CD14-positive monocyte (primary cell): ENCODE measurements at regions not wholly inside any gene's neighbourhood (a gene's known extent, or its start where the extent isn't known, plus 50 kb on each side); places are given as distances from the start of the nearest gene placed in this dataset.

Experiments used
- DNase-seq, 3 donors: peaks; one replicate each; pipeline ENCODE4 v3.0.0-alpha.2; 2011 to 2022
- H2AFZ ChIP-seq: 2 replicates; pipeline ENCODE4 v1.6.0; 2012; ENCODE audit warnings: mild to moderate bottlenecking, low read depth, low read length, inconsistent platforms; ENCODE audit not compliant: insufficient read depth, poor library complexity, severe bottlenecking
- H3K27ac ChIP-seq, 2 donors: 1 replicate in 1 of 2; 2 replicates in 1 of 2; pipeline ENCODE4 v1.5.1; 2012 to 2013; ENCODE audit warnings: low read length in 2 of 2, control low read depth in 1 of 2, inconsistent platforms in 1 of 2, low read depth in 1 of 2, mild to moderate bottlenecking in 1 of 2
- H3K27me3 ChIP-seq, 2 donors: one replicate each; pipeline versions ENCODE4 v1.6.0 to v1.6.1; 2011 to 2013; ENCODE audit warnings: low read length in 2 of 2; ENCODE audit not compliant: control insufficient read depth in 2 of 2, insufficient read depth in 2 of 2
- H3K36me3 ChIP-seq, 2 donors: replicated peaks in 1 of 2; 1 replicate in 1 of 2; 2 replicates in 1 of 2; pipeline versions ENCODE4 v1.5.1 to v1.6.1; 2012 to 2013; ENCODE audit warnings: low read length in 2 of 2, control low read depth in 1 of 2, inconsistent platforms in 1 of 2, mild to moderate bottlenecking in 1 of 2; ENCODE audit not compliant: insufficient read depth in 2 of 2, control insufficient read depth in 1 of 2
- H3K4me1 ChIP-seq, 2 donors: 1 replicate in 1 of 2; 2 replicates in 1 of 2; pipeline versions ENCODE4 v1.5.1 to v1.6.1; 2012 to 2013; ENCODE audit warnings: low read length in 2 of 2, control low read depth in 1 of 2, inconsistent platforms in 1 of 2, mild to moderate bottlenecking in 1 of 2, moderate library complexity in 1 of 2; ENCODE audit not compliant: insufficient read depth in 2 of 2, control insufficient read depth in 1 of 2
- H3K4me2 ChIP-seq: replicated peaks from 2 replicates; pipeline ENCODE3; 2012; ENCODE audit warnings: low read length, moderate library complexity, mild to moderate bottlenecking; ENCODE audit not compliant: poor library complexity, severe bottlenecking; ENCODE audit errors: extremely low read depth
- H3K4me3 ChIP-seq, 3 experiments: fragments of 200-600 bp in 1 of 3; sonication (generic) in 1 of 3; replicated peaks in 1 of 3; 1 replicate in 2 of 3; 2 replicates in 1 of 3; pipeline ENCODE4 v1.5.1; 2011 to 2013; ENCODE audit warnings: low read length in 3 of 3, mild to moderate bottlenecking in 3 of 3, control low read depth in 2 of 3, low read depth in 2 of 3, inconsistent platforms in 1 of 3, moderate library complexity in 1 of 3
- H3K79me2 ChIP-seq: 2 replicates; pipeline ENCODE4 v1.6.0; 2012; ENCODE audit warnings: mild to moderate bottlenecking, control low read depth, inconsistent platforms, low read length, moderate library complexity; ENCODE audit not compliant: insufficient read depth
- H3K9ac ChIP-seq: 2 replicates; pipeline ENCODE4 v1.6.0; 2017; ENCODE audit warnings: low read length, mild to moderate bottlenecking; ENCODE audit not compliant: insufficient read depth, poor library complexity, severe bottlenecking
- H3K9me3 ChIP-seq, 2 donors: replicated peaks in 1 of 2; 1 replicate in 1 of 2; 2 replicates in 1 of 2; pipeline versions ENCODE4 v1.5.1 to v1.6.1; 2012 to 2013; ENCODE audit warnings: low read length in 2 of 2, control low read depth in 1 of 2; ENCODE audit not compliant: control insufficient read depth in 1 of 2, insufficient read depth in 1 of 2
- H4K20me1 ChIP-seq: 2 replicates; pipeline ENCODE4 v1.6.0; 2012; ENCODE audit warnings: mild to moderate bottlenecking, low read length, control low read depth, moderate library complexity; ENCODE audit not compliant: insufficient read depth
- H3K27ac Mint-ChIP-seq, 7 donors: one replicate each; pipeline ENCODE4 v1.8.0; 2020; ENCODE audit warnings: mild to moderate bottlenecking in 7 of 7, mixed read lengths in 7 of 7, moderate library complexity in 6 of 7, inconsistent platforms in 2 of 7
- H3K27me3 Mint-ChIP-seq, 3 donors: one replicate each; pipeline ENCODE4 v1.8.0; 2021 to 2022; ENCODE audit warnings: low read depth in 3 of 3, mild to moderate bottlenecking in 3 of 3, mixed read lengths in 3 of 3, moderate library complexity in 3 of 3, inconsistent platforms in 1 of 3
- H3K36me3 Mint-ChIP-seq, 2 donors: one replicate each; pipeline ENCODE4 v1.8.0; 2020; ENCODE audit warnings: mixed read lengths in 2 of 2, inconsistent platforms in 1 of 2, mild to moderate bottlenecking in 1 of 2
- H3K4me1 Mint-ChIP-seq: one replicate; pipeline ENCODE4 v1.8.0; 2020; ENCODE audit warnings: mild to moderate bottlenecking, mixed read lengths
- H3K4me3 Mint-ChIP-seq, 2 donors: one replicate each; pipeline ENCODE4 v1.8.0; 2020; ENCODE audit warnings: mild to moderate bottlenecking in 2 of 2, mixed read lengths in 2 of 2, moderate library complexity in 1 of 2
- H3K9me3 Mint-ChIP-seq, 7 donors: one replicate each; pipeline ENCODE4 v1.8.0; 2020 to 2022; ENCODE audit warnings: mixed read lengths in 7 of 7, mild to moderate bottlenecking in 6 of 7, moderate library complexity in 6 of 7, inconsistent platforms in 2 of 7
- CTCF ChIP-seq: fragments of 200-600 bp; IDR thresholded peaks from one replicate; pipeline ENCODE4 v1.8.0; 2022; ENCODE audit warnings: antibody characterized with exemption, mild to moderate bottlenecking
- intact Hi-C, 2 donors: fragments of 100-400 bp; cut with micrococcal nuclease; formaldehyde crosslinking; loops; one replicate each; pipeline versions ENCODE4 v1.15.0 to v1.15.1; 2023

GRCh38 chr6:95959261-95959660 is 56.5 kb upstream of the FUT9 start:
- Histone ChIP-seq H3K4me3 (no peak overlapping the region), H3K27ac (no peak overlapping the region), H3K79me2 (no peaks in the 10 kb centered on the region), H3K36me3 (no peaks in the 10 kb centered on the region), H3K9me3 (no peaks in the 10 kb centered on the region), H3K27me3 (no peaks in the 10 kb centered on the region), H2AFZ (no peak overlapping the region), H3K9ac (no peak overlapping the region), H3K4me2 (no peak overlapping the region), H4K20me1 (no peaks in the 10 kb centered on the region), H3K4me1 (no peaks in the 10 kb centered on the region)
- no peaks in the 10 kb centered on the region for H3K4me1 Mint-ChIP-seq
- no peak for TF ChIP-seq CTCF
- intact Hi-C loops = no loop called here
- H3K9me3 Mint-ChIP-seq = peaks cover 0 to 1% (median 0%) of the 10 kb centered on the region in 7 donors
- no peak overlapping the region for H3K27ac Mint-ChIP-seq
- DNase-seq = no peak
- H3K4me3 Mint-ChIP-seq = no peak overlapping the region
- H3K36me3 Mint-ChIP-seq = no peaks in the 10 kb centered on the region
- H3K27me3 Mint-ChIP-seq = no peaks in the 10 kb centered on the region
